ENCODE measurements at regions not wholly inside any gene's neighbourhood (a gene's known extent, or its start where the extent isn't known, plus 50 kb on each side); places are given as distances from the start of the nearest gene placed in this dataset.

DNA sequence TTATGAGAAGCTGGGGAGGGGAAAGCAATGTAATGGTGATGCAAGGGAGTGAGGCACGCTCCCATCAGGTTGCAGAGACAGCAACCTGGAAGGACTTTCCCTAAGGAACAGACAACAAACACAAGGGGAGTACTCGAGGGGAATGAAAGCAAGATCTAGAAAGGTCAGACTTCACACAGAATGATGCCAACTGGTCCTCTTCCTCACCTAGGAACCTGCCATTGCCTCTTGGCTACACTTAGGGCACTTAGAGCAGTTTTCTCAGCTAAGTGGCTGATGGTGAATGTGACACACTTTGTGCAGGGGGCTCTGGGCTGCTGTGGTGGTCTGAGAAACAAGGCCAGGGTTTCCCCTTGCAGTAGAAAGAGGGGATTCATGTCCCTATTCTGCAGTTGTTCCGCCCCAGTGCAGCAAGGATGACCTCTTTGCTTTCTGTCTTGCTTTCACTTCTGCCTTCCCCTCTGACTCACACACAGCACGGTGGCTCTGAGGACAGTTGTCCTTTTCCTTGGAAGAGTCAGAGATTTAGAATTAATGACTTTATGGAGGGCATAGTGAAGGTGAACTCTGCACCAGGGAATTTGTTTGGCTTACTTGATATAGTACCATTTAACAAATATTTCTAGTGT lies 394.0 kb upstream of the KLF4 start:
- DNase-seq: no peak

DNA sequence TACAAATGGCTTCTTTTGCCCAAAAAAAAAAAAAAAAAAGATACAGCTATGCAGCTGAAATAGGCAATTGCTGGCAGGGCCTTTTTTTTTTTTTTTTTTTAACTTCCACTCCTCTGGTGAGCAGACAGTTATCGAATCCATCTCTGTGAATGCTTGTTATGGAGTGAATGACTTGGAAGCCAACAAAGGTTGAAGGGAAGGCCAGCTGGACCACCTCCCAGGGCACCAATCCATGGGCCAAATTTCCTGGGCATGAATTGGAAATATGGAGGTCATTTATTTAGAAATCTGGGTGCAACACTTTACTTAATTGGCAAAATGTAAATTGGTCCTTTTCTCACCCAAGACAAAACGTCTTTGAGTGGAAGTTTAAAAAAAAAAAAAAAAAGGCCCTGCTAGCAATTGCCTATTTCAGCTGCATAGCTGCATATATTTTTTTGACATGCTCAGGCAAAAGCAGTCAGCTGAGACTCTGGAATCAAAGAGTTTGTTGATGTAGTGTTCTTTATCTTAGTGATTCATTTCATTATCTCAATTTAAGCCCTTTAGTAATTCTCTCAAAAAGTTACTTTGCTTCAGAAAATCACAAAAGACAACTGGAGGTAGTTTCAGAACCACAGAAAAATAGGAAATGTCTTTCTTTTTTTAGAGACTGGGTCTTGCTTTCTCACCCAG lies 392.2 kb upstream of the KLF4 start:
- no peak for DNase-seq

DNA sequence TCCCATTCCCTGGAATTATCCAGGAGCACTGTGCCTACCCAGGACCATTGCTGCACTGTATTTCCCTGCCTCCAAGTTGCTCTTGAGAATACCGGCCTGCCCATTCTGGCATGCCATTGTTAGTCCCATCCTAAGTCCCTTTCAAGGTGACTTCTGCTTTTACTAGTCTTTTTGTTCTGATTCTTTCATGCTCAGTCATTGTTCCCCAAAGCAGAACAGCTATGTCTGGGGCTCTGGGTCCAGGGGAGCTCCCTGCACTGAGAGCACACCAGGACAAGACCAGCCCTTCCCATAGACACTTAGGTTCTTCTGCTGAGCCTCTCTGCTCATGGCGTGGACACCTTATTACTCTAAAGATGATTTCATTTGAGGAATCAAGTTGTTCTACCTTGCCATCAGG lies 388.9 kb upstream of the KLF4 start:
- no peak for DNase-seq

DNA sequence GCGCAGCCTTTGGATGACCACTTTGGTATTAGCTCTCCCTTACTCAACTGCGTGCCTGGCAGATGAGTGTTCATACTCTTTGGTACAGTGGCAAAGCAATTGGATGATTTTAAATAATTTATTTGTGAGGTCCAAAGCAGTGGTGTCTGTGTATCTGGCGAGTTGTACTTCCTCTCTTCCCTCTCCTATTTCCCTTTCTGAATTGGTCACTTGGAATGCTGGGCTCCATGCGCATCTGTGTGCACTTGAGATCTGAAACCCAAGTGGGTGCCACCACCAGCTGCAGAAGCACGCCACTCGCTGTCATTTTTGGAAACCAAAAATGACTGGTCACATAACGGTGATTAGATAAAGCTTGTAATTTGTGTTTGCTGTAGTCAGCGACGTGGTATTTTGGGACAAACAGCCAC lies 386.0 kb upstream of the KLF4 start:
- DNase-seq: no peak

DNA sequence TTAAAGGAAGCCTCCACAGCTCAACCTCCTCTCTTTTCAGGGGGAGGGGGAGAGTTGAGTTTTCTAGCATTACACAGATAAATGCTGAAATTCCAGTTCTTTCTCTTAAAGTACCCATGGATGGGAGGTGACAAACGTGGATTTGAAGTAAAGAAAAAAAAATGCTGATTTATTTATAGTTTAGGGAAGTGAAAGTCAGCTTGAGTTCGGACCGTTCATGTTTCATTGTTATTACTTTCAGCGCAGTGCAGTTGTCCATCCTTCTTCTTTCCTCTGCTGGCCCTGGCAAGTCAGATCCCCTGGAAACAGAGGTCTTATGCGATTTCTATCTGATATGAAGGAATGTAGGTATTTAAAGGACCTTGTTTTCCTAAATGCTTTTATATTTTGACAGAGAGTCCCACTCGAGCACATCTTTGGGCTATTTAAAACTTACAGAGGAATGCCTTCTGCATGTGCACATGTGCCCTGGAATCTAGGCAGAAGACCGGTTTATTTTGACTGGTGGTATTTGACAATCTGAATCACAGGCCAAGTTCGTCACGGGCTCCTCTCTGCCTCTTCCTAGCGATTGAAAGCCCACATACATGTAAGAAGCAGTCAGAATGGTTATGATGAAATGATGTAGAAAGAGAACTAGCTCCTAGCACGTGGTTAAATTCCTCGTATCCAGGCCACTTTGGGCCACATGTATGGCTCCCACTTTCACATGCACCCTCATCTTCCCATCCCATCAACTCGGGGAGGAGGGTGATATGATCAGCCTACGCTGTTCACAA lies 385.2 kb upstream of the KLF4 start:
- DNase-seq: no peak

DNA sequence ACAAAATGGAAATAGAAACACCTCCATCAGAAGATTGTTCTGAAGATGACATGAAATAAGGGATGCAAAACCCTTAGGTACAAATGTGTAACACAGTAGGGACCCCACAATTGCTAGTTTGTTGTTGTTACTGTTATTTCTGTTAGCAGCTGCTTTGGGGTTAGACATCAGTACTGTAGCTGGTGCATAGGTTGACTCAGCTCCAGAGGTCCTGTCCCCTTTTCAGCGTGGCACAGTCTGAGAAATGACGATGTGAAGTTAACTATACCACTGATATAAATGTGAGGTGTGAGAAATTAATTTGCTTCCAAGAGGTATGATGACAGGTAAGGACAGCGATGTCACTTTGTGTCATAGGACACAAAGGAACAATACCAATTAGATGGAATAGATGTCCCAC lies 384.6 kb upstream of the KLF4 start:
- DNase-seq: no peak

DNA sequence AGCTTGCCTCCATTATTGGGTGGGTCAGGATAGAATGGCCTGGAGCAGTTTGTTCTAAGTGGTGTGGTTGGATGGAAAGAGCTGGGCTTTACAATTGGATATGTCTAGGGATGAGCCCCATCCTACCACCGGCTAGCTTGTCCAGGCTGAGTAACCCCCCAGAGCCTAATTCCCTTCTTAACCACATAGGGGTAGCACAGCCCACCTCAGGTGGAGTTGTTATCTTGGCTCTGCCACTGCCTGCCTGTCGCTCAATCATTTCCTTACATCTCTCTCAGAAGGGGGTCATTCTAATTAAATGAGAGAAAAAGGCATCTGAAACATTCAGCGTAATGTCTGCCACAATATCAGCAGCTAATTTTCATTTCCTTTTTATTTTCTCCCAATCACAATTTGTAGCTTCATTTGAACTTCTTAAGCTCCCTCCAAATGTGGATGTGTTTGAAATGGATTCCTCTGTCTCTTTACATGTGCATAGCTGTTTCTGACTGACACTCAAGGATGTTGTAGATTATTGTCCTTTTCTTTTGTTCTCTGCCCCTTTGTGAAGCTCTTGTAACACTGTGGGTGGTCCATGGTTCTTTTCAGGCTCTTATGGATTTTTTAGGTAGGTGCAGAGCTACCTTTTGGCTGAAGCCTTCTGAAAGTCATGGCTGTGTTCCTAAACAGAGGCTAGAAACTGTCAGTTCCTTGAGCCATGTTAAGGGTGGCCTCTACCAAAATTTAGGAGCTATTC lies 383.1 kb upstream of the KLF4 start:
- DNase-seq: no peak

DNA sequence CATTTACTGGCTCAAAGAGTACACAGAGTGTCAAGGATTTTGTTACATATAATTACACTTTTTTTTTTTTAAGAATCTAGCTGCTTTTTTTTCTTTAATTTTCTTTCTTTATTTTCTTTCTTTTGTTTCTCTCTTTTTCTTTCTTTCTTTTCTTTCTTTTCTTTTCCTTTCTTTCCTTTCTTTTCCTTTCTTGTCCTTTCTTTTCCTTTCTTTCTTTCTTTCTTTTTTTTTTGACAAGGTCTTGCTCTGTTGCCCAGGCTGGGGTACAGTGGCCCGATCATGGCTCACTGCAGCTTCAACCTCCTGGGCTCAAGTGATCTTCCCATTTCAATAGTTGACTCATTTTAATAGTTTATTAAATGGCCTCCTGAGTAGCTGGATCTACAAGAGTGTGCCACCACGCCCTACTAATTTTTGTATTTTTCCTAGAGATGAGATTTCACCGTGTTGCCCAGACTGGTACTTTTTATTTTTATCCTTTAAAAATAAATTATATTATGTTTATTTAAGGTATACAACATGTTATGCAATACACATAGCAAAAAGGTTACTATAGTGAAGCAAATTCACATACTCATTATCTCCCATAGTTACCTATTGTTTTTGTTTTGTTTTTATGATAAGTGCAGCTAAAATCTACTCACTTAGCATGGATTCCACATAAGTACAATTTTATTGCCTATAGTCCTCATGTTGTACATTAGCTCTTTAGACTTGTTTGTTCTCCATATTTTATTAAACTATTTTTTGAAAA lies 381.5 kb upstream of the KLF4 start:
- DNase-seq: no peak

DNA sequence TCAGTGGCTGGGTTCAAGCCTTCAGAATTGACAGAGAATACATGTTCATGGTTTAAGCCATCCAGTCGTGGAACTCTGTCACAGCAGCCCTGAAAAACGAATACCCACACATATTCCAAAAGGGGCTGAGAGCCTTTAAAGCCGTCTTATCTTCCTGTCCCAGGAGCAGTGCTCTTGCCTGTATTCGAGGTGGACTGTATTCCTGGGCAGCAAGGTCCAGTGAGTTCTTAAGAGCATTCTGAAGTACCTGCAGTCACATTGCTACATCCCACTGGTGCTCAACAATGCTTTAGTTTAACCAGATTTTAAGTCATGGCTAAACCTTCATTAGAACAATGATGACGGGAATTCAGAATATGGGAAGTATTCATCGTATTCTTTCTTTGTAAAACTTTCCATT lies 380.7 kb upstream of the KLF4 start:
- no peak for DNase-seq

DNA sequence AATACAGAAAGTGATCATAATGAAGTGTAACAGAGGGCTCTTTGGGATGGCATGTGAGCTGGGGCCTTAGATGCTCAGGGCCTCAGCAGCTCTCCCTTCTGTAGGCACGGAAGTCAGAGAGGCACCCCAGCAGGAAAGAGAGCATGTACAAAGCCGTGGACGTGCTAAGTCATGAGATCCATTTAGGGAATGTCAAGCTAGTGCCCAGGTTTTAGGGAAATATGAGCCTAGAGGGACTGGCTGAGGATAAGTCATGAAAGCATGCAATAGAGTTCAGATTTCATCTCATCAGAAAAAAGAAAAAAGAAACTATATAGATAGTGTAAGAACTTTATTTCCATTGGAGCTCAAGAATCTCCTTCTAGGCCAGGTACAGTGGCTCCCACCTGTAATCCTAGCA lies 379.5 kb upstream of the KLF4 start:
- no peak for DNase-seq

DNA sequence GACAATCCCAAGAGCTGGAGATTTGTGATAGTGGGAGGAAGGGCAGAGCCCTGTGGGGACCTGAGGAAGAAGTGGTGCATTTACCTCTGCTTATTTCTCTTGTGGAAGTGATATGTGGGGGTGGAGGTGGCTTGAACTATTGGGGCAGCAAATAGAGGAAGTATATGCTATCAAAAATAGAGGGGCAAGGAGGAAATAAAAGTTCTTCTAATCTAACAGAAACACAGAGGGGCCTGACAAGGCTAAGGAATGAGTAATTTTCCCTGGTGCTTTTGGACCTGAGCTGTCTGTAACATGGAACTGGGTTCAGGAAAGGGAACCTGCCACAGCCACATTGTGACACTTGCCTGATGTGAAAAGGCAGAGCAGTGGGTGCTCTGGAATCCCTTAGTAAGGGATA lies 378.6 kb upstream of the KLF4 start:
- no peak for DNase-seq

DNA sequence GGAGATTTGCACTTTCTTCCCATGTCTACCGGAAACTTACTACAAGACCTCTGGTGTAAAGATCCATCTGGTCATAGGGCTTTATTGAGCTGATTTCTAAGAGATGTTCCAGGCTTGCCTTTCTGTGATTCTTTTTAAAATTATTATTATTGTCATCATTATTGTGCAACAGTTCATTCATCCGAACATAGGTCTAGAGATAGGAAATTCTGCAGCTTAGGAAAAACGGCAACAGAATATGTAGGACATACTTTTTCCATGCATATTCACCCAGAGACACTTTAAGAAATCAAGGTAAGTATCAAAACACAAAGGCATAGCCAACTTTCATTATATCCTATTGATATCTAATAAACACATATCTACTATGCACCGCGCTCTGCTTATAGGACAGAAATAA lies 378.2 kb upstream of the KLF4 start:
- no peak for DNase-seq

DNA sequence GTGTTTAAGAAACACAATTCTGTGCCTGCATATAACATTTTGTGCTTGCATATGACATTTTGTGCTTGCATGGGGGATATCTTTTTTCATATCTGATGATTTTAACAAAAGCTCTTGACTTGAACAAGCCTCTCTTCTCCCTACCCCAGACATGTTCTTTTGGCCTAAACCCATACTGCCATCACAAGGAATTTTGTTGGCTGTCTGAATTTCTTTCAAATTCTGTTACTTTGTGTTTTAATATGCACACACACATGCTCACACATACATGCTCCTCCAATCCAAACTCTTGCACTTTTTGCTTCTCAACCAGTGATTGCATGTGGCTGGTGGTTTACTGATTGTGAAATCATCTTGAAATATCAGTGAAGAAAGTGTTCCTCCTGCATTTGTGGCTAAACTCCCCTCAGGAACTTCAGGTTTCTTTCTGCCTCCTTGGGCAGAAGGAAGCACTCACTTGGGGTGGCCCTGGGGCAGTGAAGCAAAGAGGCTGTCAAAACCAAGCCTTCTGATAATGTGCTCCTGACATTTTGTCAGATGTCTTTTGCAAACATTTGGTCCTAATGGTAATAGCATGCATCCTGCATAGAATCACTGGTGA lies 377.2 kb upstream of the KLF4 start:
- no peak for DNase-seq

DNA sequence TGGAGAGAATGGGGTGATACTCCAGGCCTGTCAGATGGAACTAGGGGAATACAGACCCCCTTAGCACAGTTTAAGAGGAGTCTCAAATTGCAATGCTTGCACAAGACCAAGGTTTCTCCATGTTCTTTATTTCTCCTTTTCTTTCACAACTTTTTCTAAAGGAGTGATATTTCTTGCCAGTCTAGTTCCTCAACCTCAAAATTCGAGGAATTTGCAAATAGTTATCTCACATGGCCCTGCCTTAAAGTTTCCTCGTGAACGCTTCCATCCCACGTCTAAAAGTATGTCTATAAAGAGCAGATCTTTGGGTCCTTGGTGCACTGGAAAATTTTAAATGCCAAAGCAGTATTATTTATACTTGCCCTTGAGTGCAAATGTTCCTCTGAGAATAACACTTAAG lies 373.8 kb upstream of the KLF4 start:
- no peak for DNase-seq

DNA sequence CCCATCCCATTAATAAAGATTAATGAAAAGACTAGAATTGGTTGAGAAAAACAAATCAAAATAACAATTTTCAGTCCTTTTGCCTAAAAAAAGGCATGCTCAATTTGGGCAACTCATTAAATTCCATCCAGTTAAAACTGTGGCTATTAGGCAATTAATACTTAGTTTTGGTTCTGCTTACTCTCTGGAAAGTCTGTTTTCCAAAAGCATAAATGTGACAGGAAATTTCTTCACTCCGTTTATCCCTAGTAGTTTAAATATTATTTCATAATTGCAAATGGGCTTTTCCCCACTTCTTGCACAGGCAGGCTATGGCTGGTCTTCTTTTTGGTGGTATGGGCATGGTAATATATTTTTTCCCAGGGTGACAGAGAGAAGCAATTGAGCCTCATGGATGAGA lies 373.3 kb upstream of the KLF4 start:
- no peak for DNase-seq

DNA sequence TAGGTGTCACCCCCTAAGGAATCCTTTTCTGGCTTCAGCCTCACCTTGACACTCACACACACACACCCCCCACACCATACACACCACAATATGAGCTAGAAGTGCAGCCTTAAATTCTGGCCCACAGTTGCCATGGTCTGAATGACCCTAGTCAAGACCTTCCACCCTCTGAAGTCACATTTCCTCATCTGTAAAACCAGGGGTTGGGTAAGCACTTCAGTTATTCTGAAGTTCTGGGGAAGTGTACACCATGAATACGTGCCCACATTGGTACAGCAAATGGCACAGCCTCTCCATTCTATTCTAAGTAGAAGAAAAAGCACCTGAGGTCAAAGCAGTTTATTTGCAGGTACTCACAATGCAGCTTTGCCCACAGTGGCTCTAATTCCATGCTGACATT lies 372.8 kb upstream of the KLF4 start:
- no peak for DNase-seq

DNA sequence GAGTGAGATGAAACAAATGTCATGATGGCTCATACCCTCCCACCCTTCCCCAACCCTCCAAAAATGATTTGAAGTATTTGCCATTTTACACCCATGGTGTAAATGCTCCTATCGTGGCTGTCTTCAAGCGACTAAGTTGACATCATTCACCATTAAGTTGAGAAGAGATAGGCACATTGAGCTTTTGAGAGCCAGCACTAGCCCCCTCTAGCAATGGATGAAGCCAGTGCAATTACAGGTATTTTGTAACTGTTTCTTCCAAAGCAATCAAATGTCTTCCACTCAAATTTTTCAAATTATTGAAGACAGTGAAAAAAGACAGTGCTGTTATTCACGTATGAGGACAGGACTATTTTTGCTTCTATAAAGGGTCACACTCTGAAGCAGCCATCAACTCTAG lies 371.5 kb upstream of the KLF4 start:
- DNase-seq: no peak

DNA sequence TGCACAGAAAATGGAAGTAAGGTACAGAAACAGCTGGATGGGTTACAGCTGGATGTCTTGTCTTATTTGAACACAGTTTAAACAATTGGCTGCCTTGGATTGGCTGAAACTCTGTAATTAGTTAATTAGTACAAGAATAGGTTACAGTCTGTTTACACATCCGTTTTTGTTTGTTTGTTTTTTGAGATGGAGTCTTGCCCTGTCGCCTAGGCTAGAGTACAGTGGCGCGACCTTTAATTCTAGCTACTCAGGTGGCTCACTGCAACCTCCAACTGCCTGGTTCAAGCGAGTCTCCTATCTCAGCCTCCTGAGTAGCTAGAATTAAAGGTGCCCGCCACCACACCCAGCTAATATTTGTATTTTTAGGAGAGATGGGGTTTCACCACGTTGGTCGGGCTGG lies 368.7 kb upstream of the KLF4 start:
- no peak for DNase-seq

DNA sequence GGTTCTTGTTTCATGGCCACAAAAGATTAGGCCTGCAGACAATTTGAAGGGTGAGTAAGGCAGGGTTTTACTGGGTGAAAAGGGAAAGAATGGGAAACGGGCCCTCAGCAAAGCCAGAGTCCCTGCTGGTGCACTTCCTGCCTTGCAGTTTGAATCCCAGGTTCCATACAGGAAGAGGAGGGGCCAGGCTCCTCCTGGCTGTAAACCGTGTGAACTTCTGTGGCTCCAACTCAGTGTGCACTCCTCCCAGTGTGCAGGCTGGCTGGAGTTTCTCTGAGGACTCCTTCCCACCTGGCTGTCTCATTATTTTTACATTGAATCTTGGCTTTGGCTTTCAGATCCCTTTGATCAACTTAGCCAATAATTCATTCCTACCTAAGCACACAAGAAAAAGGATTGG lies 367.1 kb upstream of the KLF4 start:
- DNase-seq: no peak

DNA sequence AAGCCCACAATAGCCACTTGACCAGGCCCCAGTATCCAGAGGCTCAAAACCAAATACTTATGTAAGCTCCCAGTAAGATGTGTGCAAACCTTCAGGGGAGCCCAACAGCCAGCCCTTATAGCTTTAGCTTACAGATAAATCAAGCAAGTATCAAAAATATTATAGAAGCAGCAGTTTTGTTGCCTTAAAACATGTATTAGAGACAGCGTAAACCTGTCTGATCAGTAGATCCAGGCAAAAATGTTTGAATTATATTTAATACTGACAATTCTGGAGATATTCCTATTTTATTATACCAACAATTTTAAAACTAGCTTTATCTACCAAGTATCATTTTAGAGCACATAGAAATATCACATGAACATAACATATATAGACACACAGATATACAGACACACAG lies 365.6 kb upstream of the KLF4 start:
- no peak for DNase-seq

DNA sequence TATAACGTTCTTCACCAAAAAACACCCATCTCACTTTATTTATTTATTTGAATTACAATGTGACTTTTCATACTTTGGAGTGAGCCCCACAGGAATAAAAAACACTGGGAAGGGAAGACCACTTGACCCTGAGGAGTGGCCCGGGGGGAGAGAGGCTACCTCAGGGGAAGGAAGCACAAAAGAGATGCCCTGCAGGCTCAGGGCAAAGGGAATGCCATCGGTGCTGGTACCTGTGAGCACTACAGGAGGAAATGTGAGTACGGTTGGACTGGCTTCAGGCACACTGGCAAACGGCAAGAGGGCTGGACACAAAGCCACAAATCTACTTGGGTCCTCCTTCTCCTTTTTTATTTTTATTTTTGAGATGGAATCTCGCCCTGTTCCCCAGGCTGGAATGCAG lies 363.9 kb upstream of the KLF4 start:
- DNase-seq: no peak

DNA sequence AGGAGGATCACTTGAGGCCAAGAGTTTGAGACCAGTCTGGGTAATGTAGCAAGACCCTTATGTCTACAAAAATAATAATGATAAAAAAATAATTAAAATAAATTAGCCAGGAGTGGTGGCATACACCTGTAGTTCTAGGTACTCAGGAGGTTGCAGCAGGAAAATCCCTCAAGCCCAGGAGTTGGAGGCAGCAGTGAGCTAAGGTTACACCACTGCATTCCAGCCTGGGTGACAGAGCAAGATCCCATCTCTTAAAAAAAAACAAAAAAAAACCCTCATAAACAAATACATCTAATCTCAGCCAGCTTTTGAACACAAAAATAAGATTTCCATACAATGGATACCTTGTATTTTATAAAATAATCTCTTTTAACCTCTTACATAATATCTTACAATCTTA lies 363.3 kb upstream of the KLF4 start:
- DNase-seq: no peak

DNA sequence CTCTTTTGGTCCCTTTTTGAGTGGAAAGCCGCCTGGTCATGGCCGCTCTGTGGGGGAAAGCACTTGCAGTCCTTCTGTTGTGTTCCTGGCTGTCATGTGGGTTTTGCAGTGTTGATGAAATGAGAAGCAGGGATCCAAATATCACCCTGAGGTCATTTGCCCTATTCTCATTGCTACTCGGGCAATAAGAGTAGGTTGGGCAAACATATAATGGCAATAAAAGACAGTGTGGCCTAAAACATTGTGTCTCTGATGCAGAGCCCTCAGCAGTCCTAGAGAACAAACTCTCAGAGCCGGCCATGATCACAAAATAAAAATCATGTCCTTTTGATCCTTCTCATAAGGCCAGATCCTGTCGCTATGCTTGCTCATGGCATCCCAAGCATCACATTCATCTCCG lies 361.1 kb upstream of the KLF4 start:
- no peak for DNase-seq
